ENCODE measurements at regions not wholly inside any gene's neighbourhood (a gene's known extent, or its start where the extent isn't known, plus 50 kb on each side); places are given as distances from the start of the nearest gene placed in this dataset.

GRCh38 chr5:98463222-98463621 lies 310.2 kb upstream of the RGMB start:
- no peak overlapping the region for H3K9ac ChIP-seq (ENCODE audit: low read depth in 1 of 2, low read length in 2 of 2)
- TF ChIP-seq CTCF (IDR thresholded peaks at IDR 0.05; ENCODE audit: low read depth, low read length, missing input control) (no peak), REST (IDR thresholded peaks at IDR 0.05) (no peak), FOXA1 (IDR thresholded peaks at IDR 0.05) (no peak), NR2F2 (IDR thresholded peaks at IDR 0.05) (no peak), HNF4G (IDR thresholded peaks at IDR 0.05) (no peak), ATF3 (IDR thresholded peaks at IDR 0.05) (no peak)
- H3K27me3 ChIP-seq (ENCODE audit: control insufficient read depth in 4 of 4, insufficient read depth in 4 of 4, low read length in 3 of 4): no peaks in the 10 kb centered on the region
- no peak for DNase-seq (ENCODE audit: low spot score)
- H3K4me1 ChIP-seq (ENCODE audit: control insufficient read depth in 4 of 4, insufficient read depth in 4 of 4, low read length in 3 of 4): no peaks in the 10 kb centered on the region
- H3K4me3 ChIP-seq (ENCODE audit: low read depth in 1 of 3, low read length in 3 of 3): no peak overlapping the region
- H3K36me3 ChIP-seq (ENCODE audit: control insufficient read depth in 4 of 4, insufficient read depth in 3 of 4, low read depth in 1 of 4, low read length in 3 of 4): no peaks in the 10 kb centered on the region
- H3K27ac ChIP-seq (ENCODE audit: low read depth in 1 of 2, low read length in 2 of 2): no peak overlapping the region
- no peaks in the 10 kb centered on the region for H3K9me3 ChIP-seq (ENCODE audit: control insufficient read depth in 4 of 4, low read length in 3 of 4)
- WGBS: 86% methylated on average over 4 of the region's 4 CpGs

GRCh38 chr5:98463676-98464075 lies 309.8 kb upstream of the RGMB start:
- WGBS: 65% methylated on average over 5 of the region's 5 CpGs
- H3K36me3 ChIP-seq (ENCODE audit: control insufficient read depth in 4 of 4, insufficient read depth in 3 of 4, low read depth in 1 of 4, low read length in 3 of 4): no peaks in the 10 kb centered on the region
- no peak overlapping the region for H3K9ac ChIP-seq (ENCODE audit: low read depth in 1 of 2, low read length in 2 of 2)
- H3K4me3 ChIP-seq (ENCODE audit: low read depth in 1 of 3, low read length in 3 of 3): no peak overlapping the region
- no peak for DNase-seq (ENCODE audit: low spot score)
- no peak for TF ChIP-seq NR2F2 (IDR thresholded peaks at IDR 0.05)
- no peak for TF ChIP-seq HNF4A (conservative IDR thresholded peaks at IDR 0.05)
- TF ChIP-seq RAD21 (IDR thresholded peaks at IDR 0.05): no peak
- TF ChIP-seq REST (IDR thresholded peaks at IDR 0.05): no peak
- no peak for TF ChIP-seq HNF4G (IDR thresholded peaks at IDR 0.05)
- TF ChIP-seq JUND (IDR thresholded peaks at IDR 0.05): no peak
- no peak for TF ChIP-seq GABPA (IDR thresholded peaks at IDR 0.05 in 1 of 2, conservative IDR thresholded peaks at IDR 0.05 in 1 of 2)
- TF ChIP-seq EGR1 (IDR thresholded peaks at IDR 0.05; ENCODE audit: low read depth in 2 of 2): no peak
- TF ChIP-seq RXRA (IDR thresholded peaks at IDR 0.05): no peak
- no peak for TF ChIP-seq ZBTB33 (IDR thresholded peaks at IDR 0.05)
- no peak for TF ChIP-seq TAF1 (conservative IDR thresholded peaks at IDR 0.05)
- TF ChIP-seq MAX (IDR thresholded peaks at IDR 0.05): no peak
- TF ChIP-seq CTCF (IDR thresholded peaks at IDR 0.05; ENCODE audit: low read depth, low read length, missing input control): no peak
- no peak for TF ChIP-seq SP1 (IDR thresholded peaks at IDR 0.05)
- no peak for TF ChIP-seq FOXA1 (IDR thresholded peaks at IDR 0.05)
- TF ChIP-seq YY1 (IDR thresholded peaks at IDR 0.05): no peak
- no peak overlapping the region for H3K27ac ChIP-seq (ENCODE audit: low read depth in 1 of 2, low read length in 2 of 2)
- no peaks in the 10 kb centered on the region for H3K9me3 ChIP-seq (ENCODE audit: control insufficient read depth in 4 of 4, low read length in 3 of 4)
- no peaks in the 10 kb centered on the region for H3K4me1 ChIP-seq (ENCODE audit: control insufficient read depth in 4 of 4, insufficient read depth in 4 of 4, low read length in 3 of 4)
- no peaks in the 10 kb centered on the region for H3K27me3 ChIP-seq (ENCODE audit: control insufficient read depth in 4 of 4, insufficient read depth in 4 of 4, low read length in 3 of 4)

Measured in liver (tissue), 8 donors.